A549 (cell line): ENCODE measurements at regions not wholly inside any gene's neighbourhood (a gene's known extent, or its start where the extent isn't known, plus 50 kb on each side); places are given as distances from the start of the nearest gene placed in this dataset.

Experiments used
- BCL3 ChIP-seq: fragments of >200 bp; sonication (Bioruptor Twin); formaldehyde crosslinking; IDR thresholded peaks from 3 replicates; pipeline ENCODE4 v1.6.1; 2016
- CHD2 ChIP-seq: fragments of 150-350 bp; IDR thresholded peaks from 2 replicates; pipeline ENCODE4 v1.6.1; 2014; ENCODE audit warnings: low read length; ENCODE audit not compliant: partially characterized antibody
- CTCF ChIP-seq: fragments of >200 bp; sonication (Bioruptor Twin); formaldehyde crosslinking; IDR thresholded peaks from 3 replicates; pipeline ENCODE4 v1.5.1; 2016
- E2F6 ChIP-seq: IDR thresholded peaks from 2 replicates; pipeline ENCODE4 v1.6.1; 2012; ENCODE audit warnings: low read depth, borderline replicate concordance
- EHMT2 ChIP-seq: fragments of 200-600 bp; sonication (generic); IDR thresholded peaks from 2 replicates; pipeline ENCODE4 v1.6.1; 2016; ENCODE audit warnings: antibody characterized with exemption, low read depth, mild to moderate bottlenecking, moderate library complexity
- ELK1 ChIP-seq: fragments of 150-350 bp; IDR thresholded peaks from 2 replicates; pipeline ENCODE4 v1.6.1; 2014; ENCODE audit warnings: low read depth, mild to moderate bottlenecking, low read length
- HDAC2 ChIP-seq: fragments of 200-600 bp; sonication (generic); IDR thresholded peaks from 2 replicates; pipeline ENCODE4 v1.6.1; 2016
- MAFK ChIP-seq: fragments of 450-650 bp; IDR thresholded peaks from 2 replicates; pipeline ENCODE4 v1.6.1; 2014; ENCODE audit not compliant: partially characterized antibody
- MYC ChIP-seq: IDR thresholded peaks from 2 replicates; pipeline ENCODE4 v1.6.1; 2012; ENCODE audit warnings: mild to moderate bottlenecking, inconsistent platforms, low read length, improper control_type of control experiment, borderline replicate concordance
- POLR2A ChIP-seq: IDR thresholded peaks from 2 replicates; pipeline ENCODE4 v1.6.1; 2012; ENCODE audit warnings: mild to moderate bottlenecking, low read length
- RAD21 ChIP-seq, 2 experiments: fragments of >200 bp in 1 of 2; sonication (Bioruptor Twin) in 1 of 2; formaldehyde crosslinking in 1 of 2; IDR thresholded peaks in 1 of 2; conservative IDR thresholded peaks in 1 of 2; 2 replicates in 1 of 2; 3 replicates in 1 of 2; pipeline ENCODE4 v1.6.1; 2012 to 2018; ENCODE audit warnings: inconsistent platforms in 1 of 2
- RFX5 ChIP-seq: fragments of 450-650 bp; IDR thresholded peaks from 2 replicates; pipeline ENCODE4 v1.7.1; 2014; ENCODE audit warnings: antibody characterized with exemption, mild to moderate bottlenecking, moderate library complexity

- no peak for TF ChIP-seq E2F6
- no peak for TF ChIP-seq CHD2
- TF ChIP-seq ELK1: no peak
- TF ChIP-seq HDAC2: no peak
- no peak for TF ChIP-seq BCL3
- no peak for TF ChIP-seq EHMT2
- no peak for TF ChIP-seq CTCF
- TF ChIP-seq MAFK: no peak
- no peak for TF ChIP-seq RFX5
- TF ChIP-seq POLR2A: no peak
- no peak for TF ChIP-seq MYC
- TF ChIP-seq RAD21 (conservative IDR thresholded peaks at IDR 0.05 in 1 of 2, IDR thresholded peaks at IDR 0.05 in 1 of 2): no peak
Measured at GRCh38 chr10:91164520-91165065, 55.9 kb upstream of the PCGF5 start.
